ENCODE measurements at regions not wholly inside any gene's neighbourhood (a gene's known extent, or its start where the extent isn't known, plus 50 kb on each side); places are given as distances from the start of the nearest gene placed in this dataset.

DNA sequence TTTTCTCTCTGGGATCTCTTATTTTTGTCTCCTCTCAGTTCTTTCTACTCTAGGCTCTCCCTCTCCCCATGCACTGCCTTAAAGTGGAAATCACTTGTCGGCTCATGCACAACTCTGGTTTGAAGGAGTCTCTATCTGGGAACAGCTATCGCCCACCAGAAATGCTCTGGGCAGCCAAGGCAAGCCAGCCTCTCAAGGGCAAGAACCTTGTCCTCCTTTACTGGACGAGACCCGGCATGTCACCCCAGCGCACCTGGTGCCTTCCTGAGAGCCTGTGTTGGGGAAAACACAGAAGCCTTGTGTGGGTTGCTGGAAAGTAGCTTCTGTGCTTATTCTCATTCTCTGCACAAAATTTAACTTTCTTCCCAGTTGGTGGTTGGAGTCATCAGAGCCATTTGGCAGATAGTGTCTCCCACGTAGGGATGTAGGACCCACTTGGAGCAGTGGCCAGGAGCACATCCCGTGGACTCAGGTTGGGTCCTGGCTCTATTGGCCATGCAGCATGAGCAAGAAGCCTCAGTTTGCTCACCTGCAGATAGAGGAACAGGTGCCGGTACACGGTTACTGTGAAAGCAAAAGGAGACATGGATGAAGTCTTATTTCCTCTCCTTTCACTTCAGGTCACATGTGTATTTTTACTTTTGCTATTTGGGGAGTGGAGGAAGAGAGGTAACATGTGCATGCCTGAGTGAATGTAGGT is 165.3 kb downstream of the IRX2 start:
- Mint-ChIP-seq H3K27me3 (no peaks in the 10 kb centered on the region), H3K4me3 (no peak overlapping the region), H3K27ac (no peak overlapping the region), H3K36me3 (peaks cover 0 to 9% of the 10 kb centered on the region in 2 donors), H3K9me3 (peaks cover 0 to 11% (median 4%) of the 10 kb centered on the region in 7 donors), H3K4me1 (peaks cover 0 to 4% (median 0%) of the 10 kb centered on the region in 3 donors)
- DNase-seq (no peak), ATAC-seq (ENCODE audit: low read depth in 2 of 2) (no peak)

DNA sequence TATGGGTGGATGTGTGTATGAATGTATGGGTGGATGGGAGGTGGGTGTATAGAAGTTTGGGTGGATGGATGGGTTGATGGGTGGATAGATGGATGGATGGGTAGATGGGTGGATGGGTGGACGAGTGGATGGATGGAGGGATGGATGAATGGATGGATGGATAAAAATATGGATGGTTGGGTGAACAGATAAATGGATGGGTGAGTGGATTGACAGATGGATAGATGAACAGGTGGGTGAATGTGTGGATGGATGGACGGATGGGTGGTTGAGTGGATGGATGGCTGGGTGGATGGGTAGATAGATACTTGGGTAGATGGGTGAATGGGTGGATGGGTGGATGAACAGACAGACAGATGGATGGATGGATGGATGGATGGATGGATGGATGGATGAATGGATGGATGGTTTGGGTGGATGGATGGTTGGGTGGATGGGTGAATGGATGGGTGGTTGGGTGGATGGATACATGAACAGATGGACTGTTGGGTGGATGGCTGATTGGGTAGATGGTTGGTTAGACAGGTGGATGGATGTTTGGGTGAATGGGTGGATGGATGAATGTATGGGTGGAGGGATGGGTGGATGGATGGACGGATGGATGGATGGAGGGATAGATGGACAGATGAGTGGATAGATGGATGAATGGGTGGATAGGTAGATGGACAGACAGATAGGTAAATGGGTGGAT is 166.8 kb downstream of the IRX2 start:
- H3K4me1 Mint-ChIP-seq, result peaks cover 0 to 4% (median 0%) of the 10 kb centered on the region in 3 donors
- no peaks in the 10 kb centered on the region for H3K27me3 Mint-ChIP-seq
- no peak overlapping the region for H3K4me3 Mint-ChIP-seq
- H3K36me3 Mint-ChIP-seq, result peaks cover 0 to 9% of the 10 kb centered on the region in 2 donors
- H3K27ac Mint-ChIP-seq, result no peak overlapping the region
- no peak for ATAC-seq (ENCODE audit: low read depth in 2 of 2)
- peaks cover 0 to 11% (median 4%) of the 10 kb centered on the region in 7 donors for H3K9me3 Mint-ChIP-seq
- DNase-seq, result no peak

DNA sequence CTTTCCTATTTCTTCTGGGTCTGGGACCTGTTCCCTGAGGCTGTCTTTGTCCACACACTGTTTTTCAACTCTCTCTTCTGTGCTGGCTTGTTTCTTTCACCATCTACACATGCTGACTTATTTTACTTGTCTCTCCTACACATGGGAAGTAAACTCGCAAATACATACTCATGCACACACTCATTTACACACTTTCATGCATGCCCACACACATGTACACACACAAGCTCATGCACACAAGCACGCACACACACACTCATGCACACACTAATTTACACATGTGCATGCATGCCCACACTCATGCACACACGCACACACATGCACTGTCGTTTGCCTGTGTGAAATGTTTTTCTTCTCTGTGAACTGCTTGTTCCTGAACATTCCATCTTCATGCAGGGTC is 169.0 kb downstream of the IRX2 start:
- peaks cover 0 to 9% of the 10 kb centered on the region in 2 donors for H3K36me3 Mint-ChIP-seq
- no peak overlapping the region for H3K4me3 Mint-ChIP-seq
- ATAC-seq (ENCODE audit: low read depth in 2 of 2) (no peak), DNase-seq (no peak)
- H3K27me3 Mint-ChIP-seq, result no peaks in the 10 kb centered on the region
- H3K27ac Mint-ChIP-seq, result no peak overlapping the region
- H3K4me1 Mint-ChIP-seq, result peaks cover 0 to 4% (median 0%) of the 10 kb centered on the region in 3 donors
- peaks cover 3 to 12% (median 9%) of the 10 kb centered on the region in 7 donors for H3K9me3 Mint-ChIP-seq

DNA sequence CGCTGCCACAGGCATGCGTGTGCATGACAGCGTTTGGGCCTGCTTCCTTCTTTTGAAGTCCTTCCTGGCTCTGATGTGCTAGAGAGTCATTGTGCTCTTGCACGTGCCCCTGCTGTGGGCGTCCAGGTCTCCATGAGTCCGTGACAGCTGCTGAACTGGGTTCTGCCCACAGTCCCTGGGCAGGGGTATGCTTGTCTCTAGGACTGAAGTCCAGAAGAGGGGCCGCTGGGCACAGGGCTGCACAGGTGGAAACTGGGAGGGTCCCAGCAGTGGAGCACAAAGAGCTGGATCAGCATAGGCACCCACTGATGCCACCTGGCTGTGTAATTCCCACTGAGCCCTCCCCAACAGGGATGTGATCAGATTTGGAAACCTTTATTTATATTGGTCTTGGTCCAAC is 169.4 kb downstream of the IRX2 start:
- peaks cover 0 to 4% (median 0%) of the 10 kb centered on the region in 3 donors for H3K4me1 Mint-ChIP-seq
- H3K27me3 Mint-ChIP-seq, result no peaks in the 10 kb centered on the region
- peaks cover 0 to 9% of the 10 kb centered on the region in 2 donors for H3K36me3 Mint-ChIP-seq
- ATAC-seq (ENCODE audit: low read depth in 2 of 2) (no peak), DNase-seq (no peak)
- no peak overlapping the region for H3K4me3 Mint-ChIP-seq
- peaks cover 3 to 12% (median 9%) of the 10 kb centered on the region in 7 donors for H3K9me3 Mint-ChIP-seq
- no peak overlapping the region for H3K27ac Mint-ChIP-seq

DNA sequence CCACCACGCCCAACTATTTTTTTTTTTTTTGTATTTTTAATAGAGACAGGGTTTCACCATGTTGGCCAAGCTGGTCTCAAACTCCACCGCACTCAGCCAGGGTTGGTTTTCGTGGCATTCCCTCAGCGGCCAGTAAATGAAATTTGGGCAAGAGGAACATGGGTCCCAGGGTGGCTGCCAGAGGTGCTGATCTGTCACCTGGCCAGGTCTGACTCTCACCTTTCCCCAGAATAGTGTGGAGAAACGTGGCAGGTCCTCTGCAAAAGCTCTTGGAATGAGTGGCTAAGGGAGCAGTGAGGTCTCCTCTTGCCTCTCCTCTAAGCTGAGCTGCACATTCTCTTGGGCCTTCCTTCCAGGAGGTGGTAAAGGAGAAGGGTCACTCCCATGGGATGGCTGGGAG is 170.1 kb downstream of the IRX2 start:
- Mint-ChIP-seq H3K9me3 (peaks cover 3 to 11% (median 8%) of the 10 kb centered on the region in 7 donors), H3K27ac (no peak overlapping the region), H3K27me3 (no peaks in the 10 kb centered on the region), H3K4me1 (peaks cover 0 to 4% (median 0%) of the 10 kb centered on the region in 3 donors), H3K4me3 (no peak overlapping the region), H3K36me3 (peaks cover 0 to 9% of the 10 kb centered on the region in 2 donors)
- DNase-seq (no peak), ATAC-seq (ENCODE audit: low read depth in 2 of 2) (no peak)

DNA sequence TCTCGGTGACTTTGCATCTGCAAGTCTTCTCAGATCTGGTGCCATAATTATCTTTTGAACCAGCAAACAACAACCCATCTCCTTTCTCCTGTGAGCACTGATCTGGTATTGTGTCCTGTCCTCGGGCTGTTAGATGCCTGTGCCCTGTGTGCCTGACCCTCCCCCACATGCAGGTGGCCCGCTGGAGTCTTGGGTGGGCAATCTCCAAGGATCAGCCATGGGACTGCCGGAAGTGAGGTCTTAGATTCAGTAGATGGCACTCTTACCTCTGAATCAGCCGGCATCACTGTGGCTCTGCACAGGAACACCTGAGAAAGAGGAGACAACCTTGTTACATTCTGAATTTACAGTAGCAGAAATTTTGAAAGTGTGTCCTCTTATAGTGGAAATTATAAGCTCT is 172.4 kb downstream of the IRX2 start:
- Mint-ChIP-seq H3K9me3 (peaks cover 3 to 12% (median 9%) of the 10 kb centered on the region in 7 donors), H3K27ac (no peak overlapping the region), H3K36me3 (peaks cover 0 to 9% of the 10 kb centered on the region in 2 donors), H3K4me1 (peaks cover 0 to 4% (median 0%) of the 10 kb centered on the region in 3 donors), H3K4me3 (no peak overlapping the region), H3K27me3 (no peaks in the 10 kb centered on the region)
- DNase-seq, result no peak
- ATAC-seq (ENCODE audit: low read depth in 2 of 2), result no peak

DNA sequence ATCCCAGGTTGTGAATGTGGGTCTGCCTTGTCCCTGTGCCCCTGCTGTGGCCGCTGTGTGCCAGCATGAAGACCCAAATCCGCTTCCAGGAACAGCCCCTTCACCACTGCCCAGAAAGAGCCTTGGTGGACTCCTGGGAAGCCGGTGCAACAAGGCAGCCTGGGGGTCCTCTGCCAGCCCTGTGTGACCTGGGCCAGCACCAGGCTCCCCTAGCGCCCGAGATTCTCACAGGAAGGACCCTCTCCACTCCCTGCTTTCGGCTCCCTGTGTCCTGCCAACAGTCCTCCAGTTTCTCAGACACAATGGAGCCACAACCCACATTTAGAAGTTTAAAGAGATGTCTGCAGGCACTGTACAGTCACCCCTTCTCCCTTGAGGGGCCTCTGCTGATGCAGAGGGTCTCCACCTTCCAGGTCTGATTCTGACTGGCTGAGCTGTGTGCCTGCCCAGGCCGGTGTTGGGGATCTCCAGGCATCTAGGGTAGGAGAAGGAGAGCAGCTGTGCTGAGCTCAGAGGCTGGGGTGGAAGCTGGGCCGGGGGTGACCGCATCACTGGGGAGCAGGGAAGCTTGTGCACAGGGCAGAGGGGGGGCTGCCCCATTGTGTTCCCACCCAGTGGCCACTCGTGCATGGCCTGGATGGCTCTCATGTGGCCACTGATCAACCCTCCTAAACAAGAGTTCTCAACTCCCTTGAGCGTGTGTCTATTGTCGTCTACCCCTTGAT is 174.0 kb downstream of the IRX2 start:
- H3K36me3 Mint-ChIP-seq, result peaks cover 0 to 9% of the 10 kb centered on the region in 2 donors
- DNase-seq (no peak), ATAC-seq (ENCODE audit: low read depth in 2 of 2) (no peak)
- peaks cover 3 to 12% (median 9%) of the 10 kb centered on the region in 7 donors for H3K9me3 Mint-ChIP-seq
- H3K27ac Mint-ChIP-seq, result no peak overlapping the region
- no peaks in the 10 kb centered on the region for H3K27me3 Mint-ChIP-seq
- peaks cover 0 to 4% (median 0%) of the 10 kb centered on the region in 3 donors for H3K4me1 Mint-ChIP-seq
- no peak overlapping the region for H3K4me3 Mint-ChIP-seq

DNA sequence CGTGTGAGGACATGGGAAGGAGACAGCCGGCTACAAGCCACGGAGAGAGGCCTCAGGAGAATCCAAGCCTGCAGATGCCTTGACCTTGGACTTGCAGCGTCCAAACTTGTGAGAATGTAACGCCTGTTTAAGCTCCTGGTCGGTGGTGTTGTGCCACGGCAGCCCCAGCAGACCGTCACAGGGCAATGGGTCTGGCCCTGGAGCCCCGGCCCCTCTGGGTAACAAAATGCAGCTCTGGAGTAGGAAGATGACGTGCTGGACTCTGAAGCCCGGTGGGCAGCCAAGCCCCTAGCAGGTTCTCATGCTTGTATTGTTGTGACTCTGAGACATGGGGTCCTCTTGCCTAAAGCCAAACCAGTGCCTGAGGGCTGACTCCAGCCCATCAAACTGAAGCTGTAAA is 174.7 kb downstream of the IRX2 start:
- ATAC-seq (ENCODE audit: low read depth in 2 of 2), result no peak

DNA sequence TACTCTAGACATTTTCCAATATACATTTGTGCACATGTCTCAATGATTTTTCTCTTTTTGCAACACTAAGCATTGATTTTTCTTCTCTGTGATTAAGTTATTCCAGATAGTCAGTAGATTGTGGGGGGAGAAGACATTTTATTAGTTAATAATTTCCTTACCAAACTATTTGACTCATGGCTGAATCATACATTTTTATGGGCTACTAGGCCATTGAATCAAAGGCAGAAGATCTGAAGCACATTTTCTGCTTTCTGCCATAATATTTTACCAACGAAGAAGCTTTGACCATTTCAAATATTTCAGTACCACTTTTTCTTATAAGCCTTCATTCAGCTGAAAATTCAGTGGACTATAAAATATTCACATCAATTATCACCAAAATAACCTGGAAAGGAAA is 175.6 kb downstream of the IRX2 start:
- no peaks in the 10 kb centered on the region for H3K36me3 Mint-ChIP-seq
- H3K9me3 Mint-ChIP-seq, result peaks cover 0 to 12% (median 6%) of the 10 kb centered on the region in 7 donors
- H3K4me1 Mint-ChIP-seq, result no peaks in the 10 kb centered on the region
- no peak overlapping the region for H3K4me3 Mint-ChIP-seq
- no peak overlapping the region for H3K27ac Mint-ChIP-seq
- no peaks in the 10 kb centered on the region for H3K27me3 Mint-ChIP-seq
- no peak for ATAC-seq (ENCODE audit: low read depth in 2 of 2)
- DNase-seq, result no peak

More for the DNA sequence above, 174.7 kb downstream of the IRX2 start:
- Mint-ChIP-seq H3K36me3 (peaks cover 0 to 5% of the 10 kb centered on the region in 2 donors), H3K4me3 (no peak overlapping the region), H3K27ac (no peak overlapping the region), H3K27me3 (no peaks in the 10 kb centered on the region), H3K4me1 (peaks cover 0 to 3% (median 0%) of the 10 kb centered on the region in 3 donors), H3K9me3 (peaks cover 2 to 12% (median 7%) of the 10 kb centered on the region in 7 donors)
- no peak for DNase-seq

DNA sequence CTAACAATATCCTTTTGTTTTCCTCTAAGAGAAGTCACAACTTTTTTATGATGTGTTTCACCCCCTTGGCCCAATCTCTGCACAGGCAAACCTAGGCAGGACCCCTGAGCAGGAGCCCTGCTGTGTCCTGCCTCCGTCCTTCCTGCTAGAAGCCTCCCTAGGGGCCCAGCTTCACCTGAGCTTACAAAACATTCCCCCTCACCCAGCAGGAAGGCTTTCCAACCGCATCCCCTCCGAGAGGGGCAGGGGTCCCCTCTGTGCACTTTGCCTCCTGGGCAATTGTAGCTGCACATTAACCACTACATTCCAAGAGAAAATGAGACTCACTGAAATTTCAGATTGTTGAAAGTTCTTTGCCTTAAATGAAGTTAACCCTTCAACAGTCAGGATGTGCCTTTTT is 176.2 kb downstream of the IRX2 start:
- DNase-seq (no peak), ATAC-seq (ENCODE audit: low read depth in 2 of 2) (no peak)
- H3K27me3 Mint-ChIP-seq, result peaks cover 0 to 2% (median 0%) of the 10 kb centered on the region in 3 donors
- no peaks in the 10 kb centered on the region for H3K36me3 Mint-ChIP-seq
- no peaks in the 10 kb centered on the region for H3K4me1 Mint-ChIP-seq
- no peak overlapping the region for H3K27ac Mint-ChIP-seq
- peaks cover 0 to 12% (median 6%) of the 10 kb centered on the region in 7 donors for H3K9me3 Mint-ChIP-seq
- H3K4me3 Mint-ChIP-seq, result no peak overlapping the region

DNA sequence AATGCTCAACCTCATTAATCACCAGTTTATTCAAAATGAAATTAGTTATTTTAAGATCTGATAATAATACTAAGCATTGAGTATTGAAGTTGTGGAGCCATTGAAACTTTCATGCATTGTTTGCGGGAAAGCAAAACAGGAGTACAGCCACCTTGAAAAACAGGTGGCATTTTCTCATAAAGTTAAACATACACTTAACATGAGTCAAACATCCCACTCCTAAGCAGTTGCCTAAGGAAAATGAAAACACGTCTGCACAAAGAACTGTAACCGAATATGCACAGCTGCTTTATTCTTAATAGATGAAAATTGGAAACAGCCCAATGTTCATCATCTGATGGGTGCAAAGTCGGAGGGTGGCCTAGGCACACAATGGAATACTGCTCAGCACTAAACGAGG is 177.3 kb downstream of the IRX2 start:
- Mint-ChIP-seq H3K36me3 (no peaks in the 10 kb centered on the region), H3K4me3 (no peak overlapping the region), H3K27me3 (peaks cover 0 to 8% (median 0%) of the 10 kb centered on the region in 3 donors), H3K27ac (no peak overlapping the region), H3K4me1 (no peaks in the 10 kb centered on the region), H3K9me3 (peaks cover 0 to 14% (median 5%) of the 10 kb centered on the region in 7 donors)
- ATAC-seq (ENCODE audit: low read depth in 2 of 2) (no peak), DNase-seq (no peak)

DNA sequence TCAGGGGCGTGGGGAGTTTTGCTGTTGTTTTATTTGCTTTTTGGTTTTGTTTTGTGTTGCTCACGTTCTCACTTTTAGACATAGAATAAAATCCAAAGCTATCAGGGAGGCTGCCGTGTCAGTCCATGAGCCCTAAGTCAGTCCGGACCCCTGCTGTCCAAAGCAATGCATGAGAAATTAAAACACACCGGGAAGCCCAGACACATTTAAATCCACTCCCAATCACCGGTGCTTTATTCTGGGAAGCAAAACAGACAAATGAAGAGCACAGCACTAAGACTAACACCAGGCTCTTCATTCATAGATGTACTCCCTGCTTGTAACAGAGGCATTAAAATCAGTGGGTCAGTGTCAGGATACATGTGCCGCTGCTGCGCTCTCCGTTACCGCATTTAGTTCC is 180.9 kb downstream of the IRX2 start:
- no peak for ATAC-seq (ENCODE audit: low read depth in 2 of 2)
- H3K27ac Mint-ChIP-seq, result no peak overlapping the region
- H3K27me3 Mint-ChIP-seq, result peaks cover 0 to 8% (median 0%) of the 10 kb centered on the region in 3 donors

DNA sequence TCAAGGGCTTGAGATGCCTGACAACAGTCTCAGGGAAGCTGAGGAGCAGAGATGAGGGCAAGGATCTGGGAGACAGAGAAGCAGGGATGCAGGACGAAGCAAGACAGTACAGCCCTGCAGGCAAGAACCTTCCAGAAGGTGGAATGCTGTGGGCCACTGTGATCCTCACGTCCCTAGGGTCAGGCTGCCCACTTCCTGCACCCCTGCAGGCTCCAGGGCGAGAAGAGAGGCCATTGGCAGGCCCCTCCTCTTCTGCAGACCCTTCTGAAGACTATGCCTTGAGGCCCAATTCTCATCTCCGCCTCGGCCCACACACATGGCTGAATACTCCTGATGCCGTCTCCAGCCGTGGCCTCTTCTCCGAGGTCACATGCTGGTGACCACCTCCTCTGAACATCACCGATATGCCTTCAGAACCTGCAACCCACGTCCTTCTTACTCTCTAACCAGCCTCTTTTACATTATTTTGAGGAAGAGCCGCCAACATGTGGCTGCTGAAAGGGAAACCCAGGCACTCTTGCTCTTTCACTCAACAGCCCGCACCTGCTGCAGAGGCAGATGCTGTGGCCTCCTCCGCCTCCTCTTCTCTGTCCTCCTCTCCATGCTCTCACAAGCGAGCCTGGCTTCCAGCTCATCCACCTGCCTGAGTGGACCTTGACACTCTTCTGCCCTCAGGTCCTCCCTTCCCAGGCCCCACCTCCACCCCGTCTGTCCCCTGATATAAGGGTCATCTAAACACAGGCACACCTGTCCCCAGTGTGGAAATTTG is 181.5 kb downstream of the IRX2 start:
- H3K36me3 Mint-ChIP-seq, result no peaks in the 10 kb centered on the region
- no peaks in the 10 kb centered on the region for H3K4me1 Mint-ChIP-seq
- H3K27me3 Mint-ChIP-seq, result peaks cover 0 to 8% (median 0%) of the 10 kb centered on the region in 3 donors
- no peak overlapping the region for H3K4me3 Mint-ChIP-seq
- no peak for ATAC-seq (ENCODE audit: low read depth in 2 of 2)
- peaks cover 0 to 15% (median 5%) of the 10 kb centered on the region in 7 donors for H3K9me3 Mint-ChIP-seq
- peak overlapping the region in 1 of 6 donors; percentile 34 for H3K27ac Mint-ChIP-seq
- no peak for DNase-seq

More for the DNA sequence above, 180.9 kb downstream of the IRX2 start:
- peaks cover 0 to 15% (median 5%) of the 10 kb centered on the region in 7 donors for H3K9me3 Mint-ChIP-seq
- H3K36me3 Mint-ChIP-seq, result no peaks in the 10 kb centered on the region
- no peaks in the 10 kb centered on the region for H3K4me1 Mint-ChIP-seq
- no peak for DNase-seq
- no peak overlapping the region for H3K4me3 Mint-ChIP-seq
